Hepatocyte (in vitro differentiated cells): ENCODE measurements at regions not wholly inside any gene's neighbourhood (a gene's known extent, or its start where the extent isn't known, plus 50 kb on each side); places are given as distances from the start of the nearest gene placed in this dataset.

Experiments used
- DNase-seq: peaks from one replicate; pipeline ENCODE4 v3.0.0-alpha.2; 2016; ENCODE audit warnings: low spot score
- H2AFZ ChIP-seq: fragments of 200-600 bp; sonication (generic); 2 replicates; pipeline ENCODE4 v1.6.0; 2016; ENCODE audit warnings: antibody characterized with exemption, mild to moderate bottlenecking
- H3K27ac ChIP-seq: fragments of 200-600 bp; sonication (generic); 2 replicates; pipeline ENCODE4 v1.5.1; 2016; ENCODE audit warnings: mild to moderate bottlenecking
- H3K27me3 ChIP-seq: fragments of 200-600 bp; sonication (generic); 2 replicates; pipeline ENCODE4 v1.6.1; 2016
- H3K36me3 ChIP-seq: fragments of 200-600 bp; sonication (generic); replicated peaks from 2 replicates; pipeline ENCODE4 v1.5.1; 2016; ENCODE audit warnings: low read depth; ENCODE audit not compliant: insufficient read depth
- H3K4me1 ChIP-seq: fragments of 200-600 bp; sonication (generic); 2 replicates; pipeline ENCODE4 v1.5.1; 2016; ENCODE audit warnings: mild to moderate bottlenecking, moderate library complexity; ENCODE audit not compliant: insufficient read depth
- H3K4me2 ChIP-seq: fragments of 200-600 bp; sonication (generic); 2 replicates; pipeline ENCODE4 v1.6.0; 2016
- H3K4me3 ChIP-seq: fragments of 200-600 bp; sonication (generic); 2 replicates; pipeline ENCODE4 v1.5.1; 2016; ENCODE audit warnings: mild to moderate bottlenecking
- H3K79me2 ChIP-seq: fragments of 200-600 bp; sonication (generic); 2 replicates; pipeline ENCODE4 v1.6.0; 2017; ENCODE audit warnings: mild to moderate bottlenecking
- H3K9me2 ChIP-seq: fragments of 200-600 bp; sonication (generic); replicated peaks from 2 replicates; pipeline ENCODE4 v1.6.0; 2017; ENCODE audit warnings: mild to moderate bottlenecking; ENCODE audit not compliant: insufficient read depth
- H3K9me3 ChIP-seq: fragments of 200-600 bp; sonication (generic); 2 replicates; pipeline ENCODE4 v1.5.1; 2016; ENCODE audit warnings: low read depth, mild to moderate bottlenecking
- H4K20me1 ChIP-seq: fragments of 200-600 bp; sonication (generic); 2 replicates; pipeline ENCODE4 v1.6.0; 2016; ENCODE audit warnings: mild to moderate bottlenecking; ENCODE audit not compliant: insufficient read depth, poor library complexity, severe bottlenecking
- EZH2 ChIP-seq: fragments of 200-600 bp; sonication (generic); IDR thresholded peaks from 2 replicates; pipeline ENCODE4 v1.6.1; 2016; ENCODE audit warnings: antibody characterized with exemption, mild to moderate bottlenecking, borderline replicate concordance
- EZH2phosphoT487 ChIP-seq: fragments of 200-600 bp; sonication (generic); IDR thresholded peaks from one replicate; pipeline ENCODE4 v1.6.1; 2018; ENCODE audit warnings: antibody characterized with exemption, mild to moderate bottlenecking, low read depth, moderate library complexity; ENCODE audit not compliant: unreplicated experiment, severe bottlenecking
- WGBS: methylation state at CpG from one replicate; pipeline ENCODE4 v1.1.6; 2016; ENCODE audit warnings: low lambda C conversion rate; ENCODE audit errors: missing lambda C conversion rate; 5-methylcytosine and 5-hydroxymethylcytosine counted together
- TF ChIP-seq, protein P1 (sequence below): fragments of 200-600 bp; sonication (generic); IDR thresholded peaks from 2 replicates; pipeline ENCODE4 v1.5.1; 2016; ENCODE audit warnings: antibody characterized with exemption, mild to moderate bottlenecking; ENCODE audit not compliant: poor library complexity

DNA sequence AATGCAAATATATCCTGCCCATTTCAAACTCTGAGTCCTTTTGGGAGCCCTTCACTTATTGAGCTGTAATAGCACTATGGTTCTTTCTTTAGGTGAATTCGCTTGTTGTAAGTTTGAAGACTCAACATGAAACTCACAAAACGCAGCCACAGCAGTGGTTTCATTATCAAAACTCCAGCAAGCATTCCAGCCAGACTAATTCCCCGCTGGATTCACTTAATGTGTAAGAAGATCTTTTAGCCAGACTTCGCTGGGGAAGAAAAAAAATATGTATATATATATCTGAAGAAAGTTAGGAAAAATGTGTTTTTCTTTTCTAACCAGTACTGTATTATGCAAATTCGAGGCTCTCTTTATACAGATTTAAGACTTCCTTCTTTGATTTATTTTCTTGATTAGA is 241.1 kb downstream of the WNT5A start:
- no peaks in the 10 kb centered on the region for H3K36me3 ChIP-seq
- H3K9me2 ChIP-seq, result no peaks in the 10 kb centered on the region
- no peaks in the 10 kb centered on the region for H4K20me1 ChIP-seq
- peak overlapping the region; percentile 67 for H3K4me2 ChIP-seq
- H3K27ac ChIP-seq, result peak overlapping the region; percentile 43
- no peak overlapping the region for H2AFZ ChIP-seq
- H3K79me2 ChIP-seq, result no peaks in the 10 kb centered on the region
- peaks cover 17% of the 10 kb centered on the region for H3K4me1 ChIP-seq
- H3K4me3 ChIP-seq, result no peak overlapping the region
- no peak for DNase-seq
- no peak for TF ChIP-seq EZH2phosphoT487
- no peak for TF ChIP-seq EZH2
- H3K9me3 ChIP-seq, result no peaks in the 10 kb centered on the region
- peaks cover 3% of the 10 kb centered on the region for H3K27me3 ChIP-seq
- 44% methylated on average over 5 of the region's 5 CpGs for WGBS

DNA sequence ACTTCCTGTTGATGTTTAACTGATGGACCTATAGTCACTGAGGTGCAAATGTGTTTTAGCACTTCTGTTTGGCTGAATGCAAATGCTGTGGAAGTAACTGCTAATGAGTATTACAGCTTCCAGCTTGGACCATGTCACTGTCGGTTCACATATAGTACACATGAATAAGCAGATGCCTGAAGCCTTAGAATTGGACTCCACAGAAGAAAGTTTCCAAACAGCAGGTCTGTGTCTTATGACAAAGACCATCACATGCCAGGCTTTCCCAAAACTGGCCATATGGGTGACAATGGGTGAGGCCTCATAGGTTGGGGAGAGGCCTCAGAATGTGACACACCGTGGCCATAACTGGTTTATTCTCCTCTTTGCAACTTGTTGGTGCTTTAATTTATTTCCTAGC is 241.8 kb downstream of the WNT5A start:
- H3K79me2 ChIP-seq, result no peaks in the 10 kb centered on the region
- no peak overlapping the region for H3K4me3 ChIP-seq
- DNase-seq, result no peak
- TF ChIP-seq EZH2 (no peak), EZH2phosphoT487 (no peak)
- no peak overlapping the region for H2AFZ ChIP-seq
- no peaks in the 10 kb centered on the region for H4K20me1 ChIP-seq
- H3K9me2 ChIP-seq, result no peaks in the 10 kb centered on the region
- H3K27ac ChIP-seq, result peak overlapping the region; percentile 43
- peak overlapping the region; percentile 67 for H3K4me2 ChIP-seq
- H3K27me3 ChIP-seq, result peaks cover 3% of the 10 kb centered on the region
- no peaks in the 10 kb centered on the region for H3K9me3 ChIP-seq
- no peaks in the 10 kb centered on the region for H3K36me3 ChIP-seq
- peaks cover 17% of the 10 kb centered on the region for H3K4me1 ChIP-seq
- WGBS, result 69% methylated on average over 2 of the region's 2 CpGs

DNA sequence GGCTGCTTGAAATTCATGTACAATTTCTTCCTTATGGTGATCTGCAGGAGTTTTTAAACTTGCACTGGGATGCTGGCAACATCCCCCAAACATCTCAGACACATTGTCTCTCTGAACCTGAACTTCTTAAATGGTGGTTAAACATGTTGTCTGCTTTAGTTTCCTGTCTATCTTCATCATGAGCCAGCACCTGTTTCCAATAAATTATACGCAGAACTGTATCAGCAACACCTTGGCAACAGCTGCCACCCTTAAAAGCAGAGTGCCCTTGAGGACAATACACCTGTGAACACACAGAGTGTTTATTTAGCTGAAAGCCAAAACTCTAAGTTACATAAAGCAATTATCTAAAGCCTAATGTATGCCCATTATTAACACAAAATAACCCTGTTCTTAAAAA is 242.9 kb downstream of the WNT5A start:
- H3K4me3 ChIP-seq, result no peak overlapping the region
- H4K20me1 ChIP-seq, result no peaks in the 10 kb centered on the region
- H3K36me3 ChIP-seq, result no peaks in the 10 kb centered on the region
- H3K4me2 ChIP-seq, result peak overlapping the region; percentile 41
- peak overlapping the region; percentile 53 for H3K27ac ChIP-seq
- no peak overlapping the region for H2AFZ ChIP-seq
- WGBS, result 48% methylated on average over 1 of the region's 1 CpG
- H3K9me2 ChIP-seq, result no peaks in the 10 kb centered on the region
- no peak for DNase-seq
- no peak for TF ChIP-seq EZH2phosphoT487
- TF ChIP-seq, protein P1, sequence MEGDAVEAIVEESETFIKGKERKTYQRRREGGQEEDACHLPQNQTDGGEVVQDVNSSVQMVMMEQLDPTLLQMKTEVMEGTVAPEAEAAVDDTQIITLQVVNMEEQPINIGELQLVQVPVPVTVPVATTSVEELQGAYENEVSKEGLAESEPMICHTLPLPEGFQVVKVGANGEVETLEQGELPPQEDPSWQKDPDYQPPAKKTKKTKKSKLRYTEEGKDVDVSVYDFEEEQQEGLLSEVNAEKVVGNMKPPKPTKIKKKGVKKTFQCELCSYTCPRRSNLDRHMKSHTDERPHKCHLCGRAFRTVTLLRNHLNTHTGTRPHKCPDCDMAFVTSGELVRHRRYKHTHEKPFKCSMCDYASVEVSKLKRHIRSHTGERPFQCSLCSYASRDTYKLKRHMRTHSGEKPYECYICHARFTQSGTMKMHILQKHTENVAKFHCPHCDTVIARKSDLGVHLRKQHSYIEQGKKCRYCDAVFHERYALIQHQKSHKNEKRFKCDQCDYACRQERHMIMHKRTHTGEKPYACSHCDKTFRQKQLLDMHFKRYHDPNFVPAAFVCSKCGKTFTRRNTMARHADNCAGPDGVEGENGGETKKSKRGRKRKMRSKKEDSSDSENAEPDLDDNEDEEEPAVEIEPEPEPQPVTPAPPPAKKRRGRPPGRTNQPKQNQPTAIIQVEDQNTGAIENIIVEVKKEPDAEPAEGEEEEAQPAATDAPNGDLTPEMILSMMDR, result no peak
- TF ChIP-seq EZH2, result no peak
- peaks cover 17% of the 10 kb centered on the region for H3K4me1 ChIP-seq
- no peaks in the 10 kb centered on the region for H3K9me3 ChIP-seq
- peaks cover 3% of the 10 kb centered on the region for H3K27me3 ChIP-seq
- H3K79me2 ChIP-seq, result no peaks in the 10 kb centered on the region

DNA sequence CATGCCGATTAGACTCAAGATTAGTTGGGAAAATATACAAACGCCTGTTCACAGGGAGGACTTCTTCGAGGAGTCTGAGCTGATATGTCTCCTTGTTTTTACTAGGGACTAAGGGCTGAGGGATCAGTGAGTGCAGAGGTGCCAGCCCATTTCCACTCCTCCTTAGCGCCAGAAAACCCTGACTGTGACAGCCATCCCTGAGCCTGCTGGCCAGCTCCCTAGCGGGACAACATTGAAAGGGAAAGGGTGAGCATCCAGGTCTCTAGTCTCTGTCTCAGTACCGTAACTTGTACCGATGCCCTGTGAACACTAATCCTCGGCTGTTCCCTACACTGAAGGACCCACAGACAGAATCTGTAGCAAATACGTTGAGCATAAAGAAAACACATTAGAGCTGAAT is 243.4 kb downstream of the WNT5A start:
- DNase-seq, result no peak
- H3K27me3 ChIP-seq, result peaks cover 3% of the 10 kb centered on the region
- WGBS, result 55% methylated on average over 9 of the region's 9 CpGs

More for the DNA sequence above, 243.4 kb downstream of the WNT5A start:
- H2AFZ ChIP-seq, result no peak overlapping the region
- H3K79me2 ChIP-seq, result no peaks in the 10 kb centered on the region
- no peaks in the 10 kb centered on the region for H3K9me2 ChIP-seq
- no peaks in the 10 kb centered on the region for H3K36me3 ChIP-seq
- H4K20me1 ChIP-seq, result no peaks in the 10 kb centered on the region
- peak overlapping the region; percentile 53 for H3K27ac ChIP-seq
- H3K4me3 ChIP-seq, result no peak overlapping the region
- peaks cover 17% of the 10 kb centered on the region for H3K4me1 ChIP-seq
- TF ChIP-seq EZH2 (no peak), EZH2phosphoT487 (no peak)
- TF ChIP-seq, protein P1, result no peak
- peak overlapping the region; percentile 41 for H3K4me2 ChIP-seq
- no peaks in the 10 kb centered on the region for H3K9me3 ChIP-seq
